ENCODE measurements at regions not wholly inside any gene's neighbourhood (a gene's known extent, or its start where the extent isn't known, plus 50 kb on each side); places are given as distances from the start of the nearest gene placed in this dataset.

GRCh38 chr4:52247941-52248340 is 196.8 kb downstream of the SPATA18 start:
- TF ChIP-seq CTCF (conservative IDR thresholded peaks at IDR 0.05; ENCODE audit: low read depth, low read length) (no peak), EZH2 (IDR thresholded peaks at IDR 0.05; ENCODE audit: low read length, unreplicated experiment) (no peak), EZH2phosphoT487 (IDR thresholded peaks at IDR 0.05; ENCODE audit: borderline replicate concordance, low read length) (no peak)
